OCI-LY1 (cell line): ENCODE measurements at regions not wholly inside any gene's neighbourhood (a gene's known extent, or its start where the extent isn't known, plus 50 kb on each side); places are given as distances from the start of the nearest gene placed in this dataset.

Experiments
- H2AFZ ChIP-seq: fragments of 200-600 bp; sonication (generic), shearing (Covaris generic); 2 replicates; pipeline ENCODE4 v1.6.0; 2014; ENCODE audit warnings: antibody characterized with exemption, mild to moderate bottlenecking, low read length
- H3F3A ChIP-seq: fragments of 200-600 bp; sonication (generic), shearing (Covaris generic); 2 replicates; pipeline ENCODE4 v1.6.0; 2014; ENCODE audit warnings: mild to moderate bottlenecking, antibody characterized with exemption, low read length, moderate library complexity; ENCODE audit not compliant: insufficient read depth
- H3K27ac ChIP-seq: fragments of 200-600 bp; sonication (generic); 2 replicates; pipeline ENCODE4 v1.5.1; 2014; ENCODE audit warnings: low read length, mixed run types, mild to moderate bottlenecking, low read depth; ENCODE audit not compliant: poor library complexity, severe bottlenecking
- H3K27me3 ChIP-seq: fragments of 200-600 bp; sonication (generic); 2 replicates; pipeline ENCODE4 v1.6.0; 2014; ENCODE audit warnings: antibody characterized with exemption, mild to moderate bottlenecking, low read length, moderate library complexity; ENCODE audit not compliant: insufficient read depth
- H3K36me3 ChIP-seq: fragments of 200-600 bp; sonication (generic); 2 replicates; pipeline ENCODE4 v1.6.1; 2014; ENCODE audit warnings: mild to moderate bottlenecking, antibody characterized with exemption, low read length, moderate library complexity, mixed read lengths; ENCODE audit not compliant: insufficient read depth
- H3K4me1 ChIP-seq: fragments of 200-600 bp; sonication (generic); 2 replicates; pipeline ENCODE4 v1.5.1; 2014; ENCODE audit warnings: mild to moderate bottlenecking, low read length, moderate library complexity; ENCODE audit not compliant: insufficient read depth, severe bottlenecking
- H3K4me2 ChIP-seq: fragments of 200-600 bp; sonication (generic), shearing (Covaris generic); 2 replicates; pipeline ENCODE4 v1.6.1; 2014; ENCODE audit warnings: low read length
- H3K4me3 ChIP-seq: fragments of 200-600 bp; sonication (generic); 2 replicates; pipeline ENCODE4 v1.5.1; 2014; ENCODE audit warnings: low read length, low read depth, mild to moderate bottlenecking, mixed read lengths; ENCODE audit not compliant: poor library complexity, severe bottlenecking
- H3K79me2 ChIP-seq: fragments of 200-600 bp; shearing (Covaris generic); 2 replicates; pipeline ENCODE4 v1.6.1; 2016; ENCODE audit warnings: mixed run types, low read length, mixed read lengths; ENCODE audit not compliant: insufficient read depth
- H3K9ac ChIP-seq: fragments of 200-600 bp; sonication (generic), shearing (Covaris generic); 2 replicates; pipeline ENCODE4 v1.6.1; 2014; ENCODE audit warnings: mild to moderate bottlenecking, low read length, mixed read lengths
- H3K9me2 ChIP-seq: fragments of 200-600 bp; sonication (generic), shearing (Covaris generic); 2 replicates; pipeline ENCODE4 v1.6.1; 2014; ENCODE audit warnings: low read depth, mild to moderate bottlenecking, low read length, mixed read lengths
- H3K9me3 ChIP-seq: fragments of 200-600 bp; shearing (Covaris generic); 2 replicates; pipeline ENCODE4 v1.6.1; 2014; ENCODE audit warnings: low read length, mixed read lengths
- H4K20me1 ChIP-seq: fragments of 200-600 bp; sonication (generic), shearing (Covaris generic); 2 replicates; pipeline ENCODE4 v1.6.0; 2016; ENCODE audit warnings: mild to moderate bottlenecking, low read length; ENCODE audit not compliant: insufficient read depth
- EZH2 ChIP-seq: fragments of 200-600 bp; sonication (generic), shearing (Covaris generic); IDR thresholded peaks from 2 replicates; pipeline ENCODE4 v1.8.0; 2017; ENCODE audit warnings: borderline replicate concordance, mixed run types, mild to moderate bottlenecking, antibody characterized with exemption, low read length, moderate library complexity, mixed read lengths
- TF ChIP-seq, protein P1 (sequence below): fragments of 200-600 bp; sonication (generic), shearing (Covaris generic); IDR thresholded peaks from 2 replicates; pipeline ENCODE4 v1.5.1; 2017; ENCODE audit warnings: mild to moderate bottlenecking, antibody characterized with exemption, low read length, moderate library complexity, mixed read lengths

DNA sequence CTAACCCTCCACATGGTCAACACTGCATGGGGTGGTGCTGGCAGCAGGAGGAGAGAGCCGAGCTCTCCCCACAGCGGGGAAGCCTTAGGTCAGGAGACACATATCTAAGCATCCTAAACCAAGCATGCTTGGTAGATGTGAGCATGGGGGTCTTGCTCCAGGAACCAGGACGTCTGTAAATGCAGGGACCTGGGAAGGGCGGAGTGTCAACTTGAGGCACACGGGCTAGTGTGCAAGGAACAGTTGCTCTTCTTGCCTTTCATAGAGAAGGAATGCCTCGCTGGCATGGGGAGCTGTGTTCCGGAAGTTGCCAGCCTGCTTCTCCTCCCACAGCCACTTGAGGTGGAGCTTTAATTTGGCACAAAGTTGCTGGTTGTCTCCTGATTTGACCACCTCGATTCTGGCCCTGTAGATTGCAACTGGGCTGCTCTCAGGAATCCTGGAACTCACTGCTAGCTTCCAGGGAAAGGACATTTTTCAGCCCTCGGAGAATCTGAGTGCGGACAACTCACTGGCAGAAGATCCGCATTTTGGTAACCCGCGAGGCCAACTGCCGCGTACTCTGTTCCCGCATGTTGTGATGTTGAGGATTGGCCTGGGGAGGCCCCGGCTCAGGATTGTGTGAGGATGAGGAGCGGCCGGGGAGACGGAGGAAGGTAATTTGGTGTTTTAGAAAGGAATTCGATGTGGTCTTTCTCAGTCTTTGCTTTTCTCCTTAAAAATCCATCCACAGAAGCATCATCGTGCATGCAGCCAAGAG lies 370.3 kb upstream of the IRX1 start:
- H3K36me3 ChIP-seq: no peaks in the 10 kb centered on the region
- H3F3A ChIP-seq: no peaks in the 10 kb centered on the region
- TF ChIP-seq, protein P1, sequence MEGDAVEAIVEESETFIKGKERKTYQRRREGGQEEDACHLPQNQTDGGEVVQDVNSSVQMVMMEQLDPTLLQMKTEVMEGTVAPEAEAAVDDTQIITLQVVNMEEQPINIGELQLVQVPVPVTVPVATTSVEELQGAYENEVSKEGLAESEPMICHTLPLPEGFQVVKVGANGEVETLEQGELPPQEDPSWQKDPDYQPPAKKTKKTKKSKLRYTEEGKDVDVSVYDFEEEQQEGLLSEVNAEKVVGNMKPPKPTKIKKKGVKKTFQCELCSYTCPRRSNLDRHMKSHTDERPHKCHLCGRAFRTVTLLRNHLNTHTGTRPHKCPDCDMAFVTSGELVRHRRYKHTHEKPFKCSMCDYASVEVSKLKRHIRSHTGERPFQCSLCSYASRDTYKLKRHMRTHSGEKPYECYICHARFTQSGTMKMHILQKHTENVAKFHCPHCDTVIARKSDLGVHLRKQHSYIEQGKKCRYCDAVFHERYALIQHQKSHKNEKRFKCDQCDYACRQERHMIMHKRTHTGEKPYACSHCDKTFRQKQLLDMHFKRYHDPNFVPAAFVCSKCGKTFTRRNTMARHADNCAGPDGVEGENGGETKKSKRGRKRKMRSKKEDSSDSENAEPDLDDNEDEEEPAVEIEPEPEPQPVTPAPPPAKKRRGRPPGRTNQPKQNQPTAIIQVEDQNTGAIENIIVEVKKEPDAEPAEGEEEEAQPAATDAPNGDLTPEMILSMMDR: no peak
- no peak for TF ChIP-seq EZH2
- H3K9ac ChIP-seq: no peak overlapping the region
- no peak overlapping the region for H3K27ac ChIP-seq
- no peaks in the 10 kb centered on the region for H3K9me3 ChIP-seq
- no peaks in the 10 kb centered on the region for H3K79me2 ChIP-seq
- no peaks in the 10 kb centered on the region for H4K20me1 ChIP-seq
- no peaks in the 10 kb centered on the region for H3K4me1 ChIP-seq
- H3K4me2 ChIP-seq: no peak overlapping the region
- no peak overlapping the region for H2AFZ ChIP-seq
- no peaks in the 10 kb centered on the region for H3K27me3 ChIP-seq
- no peak overlapping the region for H3K4me3 ChIP-seq
- H3K9me2 ChIP-seq: no peaks in the 10 kb centered on the region

DNA sequence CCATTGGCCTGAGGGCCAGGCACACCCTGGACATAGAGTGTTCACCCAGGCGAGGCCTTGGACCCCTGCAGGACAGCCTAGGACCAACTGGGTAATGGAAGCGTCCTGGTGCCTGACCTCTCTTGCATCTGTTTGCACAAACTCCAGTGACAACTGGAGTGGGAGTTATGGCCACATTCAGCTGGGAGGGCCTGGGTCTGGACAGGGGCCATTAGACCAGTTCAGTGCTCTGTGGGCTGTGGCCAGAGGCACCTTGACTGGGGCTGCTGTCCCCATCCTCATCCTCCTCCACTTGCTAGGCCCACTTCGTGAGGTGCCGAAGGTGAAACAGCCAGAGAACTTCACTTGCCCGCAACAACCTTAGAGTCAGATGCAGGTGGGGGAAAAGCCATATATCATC lies 372.7 kb upstream of the IRX1 start:
- Histone ChIP-seq H3K4me1 (no peaks in the 10 kb centered on the region), H3K9me3 (no peaks in the 10 kb centered on the region), H2AFZ (no peak overlapping the region), H3F3A (no peaks in the 10 kb centered on the region), H4K20me1 (no peaks in the 10 kb centered on the region), H3K4me3 (no peak overlapping the region), H3K36me3 (no peaks in the 10 kb centered on the region), H3K9ac (no peak overlapping the region), H3K27me3 (no peaks in the 10 kb centered on the region), H3K4me2 (no peak overlapping the region), H3K9me2 (no peaks in the 10 kb centered on the region), H3K79me2 (no peaks in the 10 kb centered on the region), H3K27ac (no peak overlapping the region)
- no peak for TF ChIP-seq EZH2
- TF ChIP-seq, protein P1: no peak

DNA sequence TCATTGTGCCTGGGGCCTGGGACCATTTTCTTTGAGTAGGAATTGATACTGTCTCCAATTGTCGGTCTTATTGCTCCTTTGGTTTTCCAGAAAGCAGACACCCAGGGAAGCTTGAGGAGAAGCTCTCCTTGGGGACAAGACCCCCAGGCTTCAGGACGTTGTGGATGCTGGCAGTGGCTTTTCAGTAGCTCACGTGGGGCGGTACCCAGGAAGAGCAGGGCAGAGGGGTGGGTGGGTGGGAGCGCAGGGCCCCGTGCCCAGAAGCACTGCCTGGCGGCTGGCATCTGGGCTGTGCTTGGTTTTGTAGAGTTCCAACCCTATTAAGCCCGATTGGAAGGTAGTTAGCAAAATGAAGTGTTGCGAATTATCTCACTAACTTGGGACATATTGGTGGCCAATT lies 374.2 kb upstream of the IRX1 start:
- TF ChIP-seq, protein P1: no peak
- no peak for TF ChIP-seq EZH2
- H3K4me1 ChIP-seq: no peaks in the 10 kb centered on the region
- H3K4me2 ChIP-seq: no peak overlapping the region
- no peaks in the 10 kb centered on the region for H3F3A ChIP-seq
- no peaks in the 10 kb centered on the region for H3K9me3 ChIP-seq
- H3K36me3 ChIP-seq: no peaks in the 10 kb centered on the region
- H3K9me2 ChIP-seq: no peaks in the 10 kb centered on the region
- no peaks in the 10 kb centered on the region for H4K20me1 ChIP-seq
- no peak overlapping the region for H2AFZ ChIP-seq
- H3K27me3 ChIP-seq: no peaks in the 10 kb centered on the region
- no peaks in the 10 kb centered on the region for H3K79me2 ChIP-seq
- no peak overlapping the region for H3K27ac ChIP-seq
- H3K4me3 ChIP-seq: no peak overlapping the region
- H3K9ac ChIP-seq: no peak overlapping the region
